Left lung (tissue), 4 donors: ENCODE measurements at regions not wholly inside any gene's neighbourhood (a gene's known extent, or its start where the extent isn't known, plus 50 kb on each side); places are given as distances from the start of the nearest gene placed in this dataset.

Experiments
- ATAC-seq: fragments of 200-7000 bp; cut with Tn5 transposase; one replicate; pipeline ENCODE4 v1.9.1; 2020; ENCODE audit warnings: moderate library complexity
- DNase-seq, 4 donors: peaks; one replicate each; pipeline ENCODE4 v3.0.0-alpha.2; 2013 to 2020
- H3K27ac ChIP-seq, 2 donors: fragments of 200-600 bp; sonication (generic) in 1 of 2; one replicate each; pipeline versions ENCODE4 v1.5.0 to v1.8.0; 2020 to 2021
- H3K27me3 ChIP-seq, 2 donors: fragments of 200-600 bp; sonication (generic) in 1 of 2; one replicate each; pipeline versions ENCODE4 v1.5.0 to v1.8.0; 2020 to 2021
- H3K36me3 ChIP-seq, 2 donors: fragments of 200-600 bp; sonication (generic) in 1 of 2; one replicate each; pipeline versions ENCODE4 v1.5.0 to v1.8.0; 2020 to 2021
- H3K4me1 ChIP-seq, 2 donors: fragments of 200-600 bp; one replicate each; pipeline ENCODE4 v1.8.0; 2021
- H3K4me3 ChIP-seq, 2 donors: fragments of 200-600 bp; sonication (generic) in 1 of 2; one replicate each; pipeline versions ENCODE4 v1.5.0 to v1.8.0; 2020 to 2021; ENCODE audit warnings: mild to moderate bottlenecking in 1 of 2
- H3K9me3 ChIP-seq, 2 donors: fragments of 200-600 bp; sonication (generic) in 1 of 2; one replicate each; pipeline versions ENCODE4 v1.5.0 to v1.8.0; 2020 to 2021
- CTCF ChIP-seq, 2 donors: fragments of 200-600 bp; sonication (generic) in 1 of 2; IDR thresholded peaks; one replicate each; pipeline versions ENCODE4 v1.5.0 to v1.8.0; 2021; ENCODE audit warnings: antibody characterized with exemption in 2 of 2
- intact Hi-C, 2 donors: fragments of 100-400 bp; cut with DNase I; formaldehyde crosslinking; loops; one replicate each; pipeline versions ENCODE4 v1.11.2 to v1.14.2; 2022
- donor health status: DM: no; HTN: yes; CAD: no.
- donor health status: DM: no; HTN: no; CAD: no.

- H3K36me3 ChIP-seq, result no peaks in the 10 kb centered on the region
- ATAC-seq, result no peak
- H3K27ac ChIP-seq, result no peak overlapping the region
- H3K27me3 ChIP-seq, result no peaks in the 10 kb centered on the region
- H3K4me3 ChIP-seq, result no peak overlapping the region
- TF ChIP-seq CTCF (IDR thresholded peaks at IDR 0.05), result no peak
- H3K9me3 ChIP-seq, result no peaks in the 10 kb centered on the region
- intact Hi-C loops, result no loop called here
- no peaks in the 10 kb centered on the region for H3K4me1 ChIP-seq
- DNase-seq, result peak in 2 of 4 donors; percentile 14 to 22
Observed at GRCh38 chr11:98659431-98659830, 361.3 kb upstream of the CNTN5 start.

- no peak for ATAC-seq
- no peak for TF ChIP-seq CTCF (IDR thresholded peaks at IDR 0.05)
- Histone ChIP-seq H3K4me1 (no peaks in the 10 kb centered on the region), H3K27me3 (no peaks in the 10 kb centered on the region), H3K36me3 (no peaks in the 10 kb centered on the region), H3K4me3 (no peak overlapping the region), H3K9me3 (peaks cover 0 to 12% of the 10 kb centered on the region in 2 donors), H3K27ac (no peak overlapping the region)
- no peak for DNase-seq
- intact Hi-C loops, result no loop called here
Observed at GRCh38 chr11:98674390-98674789, 346.4 kb upstream of the CNTN5 start.

GRCh38 chr11:98679673-98680072 lies 341.1 kb upstream of the CNTN5 start:
- TF ChIP-seq CTCF (IDR thresholded peaks at IDR 0.05), result no peak
- DNase-seq, result no peak
- Histone ChIP-seq H3K4me3 (no peak overlapping the region), H3K27me3 (no peaks in the 10 kb centered on the region), H3K27ac (no peak overlapping the region), H3K36me3 (no peaks in the 10 kb centered on the region), H3K4me1 (no peaks in the 10 kb centered on the region), H3K9me3 (peaks cover 0 to 21% of the 10 kb centered on the region in 2 donors)
- no peak for ATAC-seq
- intact Hi-C loops, result no loop called here

GRCh38 chr11:98701541-98701940 lies 319.2 kb upstream of the CNTN5 start:
- Histone ChIP-seq H3K36me3 (no peaks in the 10 kb centered on the region), H3K4me3 (no peak overlapping the region), H3K9me3 (peaks cover 0 to 6% of the 10 kb centered on the region in 2 donors), H3K27me3 (no peaks in the 10 kb centered on the region), H3K27ac (no peak overlapping the region), H3K4me1 (no peaks in the 10 kb centered on the region)
- intact Hi-C loops, result no loop called here
- ATAC-seq (no peak), DNase-seq (no peak)
- no peak for TF ChIP-seq CTCF (IDR thresholded peaks at IDR 0.05)

- intact Hi-C loops, result no loop called here
- DNase-seq, result no peak
- peaks cover 0 to 4% of the 10 kb centered on the region in 2 donors for H3K9me3 ChIP-seq
- no peaks in the 10 kb centered on the region for H3K4me1 ChIP-seq
- H3K4me3 ChIP-seq, result no peak overlapping the region
- ATAC-seq, result no peak
- H3K36me3 ChIP-seq, result no peaks in the 10 kb centered on the region
- TF ChIP-seq CTCF (IDR thresholded peaks at IDR 0.05), result no peak
- H3K27me3 ChIP-seq, result no peaks in the 10 kb centered on the region
- H3K27ac ChIP-seq, result no peak overlapping the region
Observed at GRCh38 chr11:98703779-98704556, 316.8 kb upstream of the CNTN5 start.
